K562 (cell line): ENCODE measurements at regions not wholly inside any gene's neighbourhood (a gene's known extent, or its start where the extent isn't known, plus 50 kb on each side); places are given as distances from the start of the nearest gene placed in this dataset.

Source experiments
- ELF1 ChIP-seq: fragments of 200-800 bp; sonication (Bioruptor generic); IDR thresholded peaks from 2 replicates; pipeline ENCODE4 v1.6.1; 2016; ENCODE audit warnings: missing genetic modification characterization, missing compliant biosample characterization
- EWSR1 ChIP-seq: fragments of 450-650 bp; IDR thresholded peaks from 2 replicates; pipeline ENCODE4 v1.6.1; 2018; ENCODE audit warnings: borderline replicate concordance, mild to moderate bottlenecking, low read depth, moderate library complexity; ENCODE audit not compliant: partially characterized antibody
- HNRNPUL1 ChIP-seq: fragments of 200-400 bp; formaldehyde crosslinking; IDR thresholded peaks from 2 replicates; pipeline ENCODE4 v1.6.1; 2017; ENCODE audit warnings: low read length
- HSF4 ChIP-seq: fragments of 250-450 bp; sonication (Bioruptor Pico); IDR thresholded peaks from 2 replicates; pipeline ENCODE4 v2.1.2; 2022; ENCODE audit warnings: mild to moderate bottlenecking, moderate library complexity, borderline replicate concordance
- MCM3 ChIP-seq: fragments of 450-650 bp; IDR thresholded peaks from 2 replicates; pipeline ENCODE4 v1.6.1; 2016
- PTBP1 ChIP-seq: fragments of 200-400 bp; formaldehyde crosslinking; IDR thresholded peaks from 2 replicates; pipeline ENCODE4 v1.6.1; 2017; ENCODE audit warnings: low read depth, low read length
- RBM22 ChIP-seq: fragments of 200-400 bp; formaldehyde crosslinking; IDR thresholded peaks from 2 replicates; pipeline ENCODE4 v1.6.1; 2018; ENCODE audit warnings: low read length, low read depth; ENCODE audit not compliant: poor library complexity, severe bottlenecking
- RNF2 ChIP-seq: sonication (generic); IDR thresholded peaks from 2 replicates; pipeline ENCODE4 v1.6.1; 2016
- SMAD2 ChIP-seq: fragments of 150-350 bp; IDR thresholded peaks from 2 replicates; pipeline ENCODE4 v1.6.1; 2014; ENCODE audit warnings: low read depth, mild to moderate bottlenecking, low read length
- WHSC1 ChIP-seq: IDR thresholded peaks from one replicate; pipeline ENCODE4 v1.6.1; 2012; ENCODE audit warnings: low read length, control low read depth, inconsistent platforms
- XRCC3 ChIP-seq: fragments of 450-650 bp; IDR thresholded peaks from 2 replicates; pipeline ENCODE4 v1.6.1; 2017; ENCODE audit warnings: mild to moderate bottlenecking, moderate library complexity
- TF ChIP-seq, protein P1 (sequence below): fragments of 200-800 bp; sonication (Bioruptor generic); IDR thresholded peaks from 2 replicates; pipeline ENCODE4 v1.6.1; 2016; ENCODE audit warnings: missing genetic modification characterization, missing compliant biosample characterization

DNA sequence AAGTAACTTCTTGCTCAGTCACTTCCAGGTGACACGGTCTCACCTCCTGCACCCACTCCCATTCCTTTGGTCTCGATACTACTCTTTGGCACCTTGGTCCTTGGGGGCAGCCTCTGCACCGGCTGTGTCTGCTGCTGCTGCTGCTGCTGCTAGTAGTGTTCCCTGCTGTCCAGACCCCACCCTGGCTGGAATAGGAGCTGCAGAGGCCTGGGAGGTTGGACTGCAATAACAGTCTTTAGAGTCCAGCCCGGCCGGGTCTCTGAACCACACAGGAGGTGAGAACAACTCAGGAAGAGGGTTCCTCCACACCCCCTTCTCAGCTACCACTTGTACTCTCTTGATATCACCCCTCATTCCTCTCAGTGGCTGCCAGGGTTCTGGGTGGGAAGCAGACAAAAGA is 231.1 kb upstream of the NLRP1 start (continued):
- TF ChIP-seq, protein P1, sequence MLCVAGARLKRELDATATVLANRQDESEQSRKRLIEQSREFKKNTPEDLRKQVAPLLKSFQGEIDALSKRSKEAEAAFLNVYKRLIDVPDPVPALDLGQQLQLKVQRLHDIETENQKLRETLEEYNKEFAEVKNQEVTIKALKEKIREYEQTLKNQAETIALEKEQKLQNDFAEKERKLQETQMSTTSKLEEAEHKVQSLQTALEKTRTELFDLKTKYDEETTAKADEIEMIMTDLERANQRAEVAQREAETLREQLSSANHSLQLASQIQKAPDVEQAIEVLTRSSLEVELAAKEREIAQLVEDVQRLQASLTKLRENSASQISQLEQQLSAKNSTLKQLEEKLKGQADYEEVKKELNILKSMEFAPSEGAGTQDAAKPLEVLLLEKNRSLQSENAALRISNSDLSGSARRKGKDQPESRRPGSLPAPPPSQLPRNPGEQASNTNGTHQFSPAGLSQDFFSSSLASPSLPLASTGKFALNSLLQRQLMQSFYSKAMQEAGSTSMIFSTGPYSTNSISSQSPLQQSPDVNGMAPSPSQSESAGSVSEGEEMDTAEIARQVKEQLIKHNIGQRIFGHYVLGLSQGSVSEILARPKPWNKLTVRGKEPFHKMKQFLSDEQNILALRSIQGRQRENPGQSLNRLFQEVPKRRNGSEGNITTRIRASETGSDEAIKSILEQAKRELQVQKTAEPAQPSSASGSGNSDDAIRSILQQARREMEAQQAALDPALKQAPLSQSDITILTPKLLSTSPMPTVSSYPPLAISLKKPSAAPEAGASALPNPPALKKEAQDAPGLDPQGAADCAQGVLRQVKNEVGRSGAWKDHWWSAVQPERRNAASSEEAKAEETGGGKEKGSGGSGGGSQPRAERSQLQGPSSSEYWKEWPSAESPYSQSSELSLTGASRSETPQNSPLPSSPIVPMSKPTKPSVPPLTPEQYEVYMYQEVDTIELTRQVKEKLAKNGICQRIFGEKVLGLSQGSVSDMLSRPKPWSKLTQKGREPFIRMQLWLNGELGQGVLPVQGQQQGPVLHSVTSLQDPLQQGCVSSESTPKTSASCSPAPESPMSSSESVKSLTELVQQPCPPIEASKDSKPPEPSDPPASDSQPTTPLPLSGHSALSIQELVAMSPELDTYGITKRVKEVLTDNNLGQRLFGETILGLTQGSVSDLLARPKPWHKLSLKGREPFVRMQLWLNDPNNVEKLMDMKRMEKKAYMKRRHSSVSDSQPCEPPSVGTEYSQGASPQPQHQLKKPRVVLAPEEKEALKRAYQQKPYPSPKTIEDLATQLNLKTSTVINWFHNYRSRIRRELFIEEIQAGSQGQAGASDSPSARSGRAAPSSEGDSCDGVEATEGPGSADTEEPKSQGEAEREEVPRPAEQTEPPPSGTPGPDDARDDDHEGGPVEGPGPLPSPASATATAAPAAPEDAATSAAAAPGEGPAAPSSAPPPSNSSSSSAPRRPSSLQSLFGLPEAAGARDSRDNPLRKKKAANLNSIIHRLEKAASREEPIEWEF (CRISPR knock-in tag) = no peak
- TF ChIP-seq HNRNPUL1 = no peak
- TF ChIP-seq PTBP1 = no peak
- no peak for TF ChIP-seq RBM22
- TF ChIP-seq MCM3 = no peak
- TF ChIP-seq RNF2 = no peak
- TF ChIP-seq EWSR1 = no peak
- TF ChIP-seq ELF1 (tag) = no peak
- TF ChIP-seq WHSC1 = no peak
- TF ChIP-seq SMAD2 = no peak
- no peak for TF ChIP-seq HSF4
- no peak for TF ChIP-seq XRCC3
